DOHH2 (cell line): ENCODE measurements at regions not wholly inside any gene's neighbourhood (a gene's known extent, or its start where the extent isn't known, plus 50 kb on each side); places are given as distances from the start of the nearest gene placed in this dataset.

Source experiments
- H3F3A ChIP-seq: fragments of 200-600 bp; sonication (generic), shearing (Covaris generic); 2 replicates; pipeline ENCODE4 v1.6.0; 2016; ENCODE audit warnings: antibody characterized with exemption, mild to moderate bottlenecking; ENCODE audit not compliant: control insufficient read depth, insufficient read depth
- H3K27ac ChIP-seq: fragments of 200-600 bp; sonication (generic); 2 replicates; pipeline ENCODE4 v1.5.1; 2014; ENCODE audit warnings: low read depth, mild to moderate bottlenecking, low read length, moderate library complexity
- H3K27me3 ChIP-seq: fragments of 200-600 bp; sonication (generic); 2 replicates; pipeline ENCODE4 v1.6.1; 2014; ENCODE audit warnings: mild to moderate bottlenecking, low read length, mixed read lengths; ENCODE audit not compliant: control insufficient read depth
- H3K36me3 ChIP-seq: fragments of 200-600 bp; sonication (generic); 2 replicates; pipeline ENCODE4 v1.6.1; 2014; ENCODE audit warnings: mild to moderate bottlenecking, low read length, moderate library complexity, mixed read lengths; ENCODE audit not compliant: control insufficient read depth
- H3K4me1 ChIP-seq: fragments of 200-600 bp; sonication (generic); 2 replicates; pipeline ENCODE4 v1.6.1; 2014; ENCODE audit warnings: mild to moderate bottlenecking, low read length, mixed read lengths; ENCODE audit not compliant: control insufficient read depth
- H3K4me2 ChIP-seq: fragments of 200-600 bp; sonication (generic); 2 replicates; pipeline ENCODE4 v1.6.0; 2014; ENCODE audit warnings: mild to moderate bottlenecking, low read length, moderate library complexity
- H3K4me3 ChIP-seq: fragments of 200-600 bp; sonication (generic); 2 replicates; pipeline ENCODE4 v1.5.1; 2014; ENCODE audit warnings: mild to moderate bottlenecking, low read length, mixed read lengths
- H3K79me2 ChIP-seq: fragments of 200-600 bp; sonication (generic); 2 replicates; pipeline ENCODE4 v1.6.1; 2014; ENCODE audit warnings: mild to moderate bottlenecking, low read length, mixed read lengths; ENCODE audit not compliant: control insufficient read depth
- H3K9me2 ChIP-seq: fragments of 200-600 bp; sonication (generic); replicated peaks from 2 replicates; pipeline ENCODE4 v1.6.1; 2014; ENCODE audit warnings: mild to moderate bottlenecking, low read length, mixed read lengths; ENCODE audit not compliant: control insufficient read depth
- H3K9me3 ChIP-seq: fragments of 200-600 bp; sonication (generic); 2 replicates; pipeline ENCODE4 v1.6.1; 2014; ENCODE audit warnings: antibody characterized with exemption, low read length, mixed read lengths; ENCODE audit not compliant: control insufficient read depth, insufficient read depth
- H4K20me1 ChIP-seq: fragments of 200-600 bp; sonication (generic); 2 replicates; pipeline ENCODE4 v1.6.0; 2014; ENCODE audit warnings: low read depth, mild to moderate bottlenecking, antibody characterized with exemption, low read length, moderate library complexity; ENCODE audit not compliant: control insufficient read depth, insufficient read depth
- CTCF ChIP-seq: fragments of 200-600 bp; sonication (generic); IDR thresholded peaks from one replicate; pipeline ENCODE4 v1.5.1; 2014; ENCODE audit warnings: antibody characterized with exemption, mild to moderate bottlenecking, low read depth, low read length; ENCODE audit not compliant: poor library complexity, severe bottlenecking
- EZH2phosphoT487 ChIP-seq: fragments of 200-600 bp; sonication (generic); IDR thresholded peaks from 2 replicates; pipeline ENCODE4 v1.6.1; 2017; ENCODE audit warnings: borderline replicate concordance, mild to moderate bottlenecking, antibody characterized with exemption, low read length, moderate library complexity, mixed read lengths

DNA sequence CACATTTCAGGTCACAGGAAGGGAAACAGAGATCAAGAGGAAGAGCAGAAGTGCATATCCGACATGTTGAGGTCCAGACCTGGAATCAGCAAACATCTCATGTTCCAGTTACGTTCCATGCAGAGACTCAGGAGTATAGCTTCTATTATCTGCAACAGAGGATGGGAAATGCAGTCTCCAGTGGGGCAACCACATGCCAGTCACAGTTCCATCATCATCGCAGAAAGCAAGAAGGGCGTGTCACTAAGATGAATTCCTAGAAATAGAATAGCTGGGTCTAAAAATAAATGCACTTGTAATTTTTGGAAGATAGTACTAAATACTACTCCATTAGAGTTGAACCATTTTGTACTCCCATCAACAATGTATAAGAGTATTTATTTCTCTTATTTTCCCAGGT lies 133.2 kb upstream of the MDFIC start:
- no peak for TF ChIP-seq CTCF
- no peak for TF ChIP-seq EZH2phosphoT487
- Histone ChIP-seq H3K27ac (no peak overlapping the region), H3K36me3 (no peaks in the 10 kb centered on the region)

GRCh38 chr7:114789161-114789560 lies 132.7 kb upstream of the MDFIC start:
- no peaks in the 10 kb centered on the region for H3F3A ChIP-seq
- H3K4me3 ChIP-seq, result no peak overlapping the region
- H3K9me3 ChIP-seq, result no peaks in the 10 kb centered on the region
- no peaks in the 10 kb centered on the region for H3K9me2 ChIP-seq
- H3K27me3 ChIP-seq, result no peaks in the 10 kb centered on the region
- H3K4me2 ChIP-seq, result no peak overlapping the region
- no peaks in the 10 kb centered on the region for H3K4me1 ChIP-seq
- TF ChIP-seq CTCF (no peak), EZH2phosphoT487 (no peak)
- no peaks in the 10 kb centered on the region for H3K79me2 ChIP-seq
- no peaks in the 10 kb centered on the region for H3K36me3 ChIP-seq
- no peaks in the 10 kb centered on the region for H4K20me1 ChIP-seq
- H3K27ac ChIP-seq, result no peak overlapping the region

More for the DNA sequence above, 133.2 kb upstream of the MDFIC start:
- H3K9me3 ChIP-seq, result no peaks in the 10 kb centered on the region
- H3K27me3 ChIP-seq, result no peaks in the 10 kb centered on the region
- H3K9me2 ChIP-seq, result no peaks in the 10 kb centered on the region
- H3K79me2 ChIP-seq, result no peaks in the 10 kb centered on the region
- H3K4me3 ChIP-seq, result no peak overlapping the region
- no peak overlapping the region for H3K4me2 ChIP-seq
- H4K20me1 ChIP-seq, result no peaks in the 10 kb centered on the region
- H3F3A ChIP-seq, result no peaks in the 10 kb centered on the region
- H3K4me1 ChIP-seq, result no peaks in the 10 kb centered on the region

DNA sequence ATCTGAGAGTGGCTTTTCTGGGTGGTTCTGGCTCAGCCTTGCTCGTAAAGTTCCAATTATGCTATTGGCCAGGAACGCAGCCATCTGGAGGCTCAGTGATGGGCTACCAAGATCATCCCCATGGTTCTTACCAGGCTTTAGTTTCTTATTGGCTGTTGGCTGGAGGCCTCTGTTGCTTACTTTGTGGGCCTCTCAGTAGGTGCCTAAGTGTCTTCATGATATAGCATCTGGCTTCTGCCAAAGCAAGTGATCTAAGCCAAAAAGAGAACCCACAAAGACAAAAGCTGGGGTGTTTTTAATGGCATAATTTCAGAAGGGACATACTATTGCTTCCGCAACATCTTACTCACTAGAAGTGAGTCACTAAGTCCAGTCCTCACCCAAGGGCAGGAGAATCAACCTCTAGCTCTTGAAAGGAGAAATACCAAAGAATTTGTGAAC lies 132.0 kb upstream of the MDFIC start:
- H3K79me2 ChIP-seq, result no peaks in the 10 kb centered on the region
- H3K4me1 ChIP-seq, result no peaks in the 10 kb centered on the region
- H3F3A ChIP-seq, result no peaks in the 10 kb centered on the region
- TF ChIP-seq EZH2phosphoT487 (no peak), CTCF (no peak)
- H3K36me3 ChIP-seq, result no peaks in the 10 kb centered on the region
- no peak overlapping the region for H3K4me3 ChIP-seq
- H3K27ac ChIP-seq, result no peak overlapping the region
- no peak overlapping the region for H3K4me2 ChIP-seq
- H3K9me3 ChIP-seq, result no peaks in the 10 kb centered on the region
- H3K27me3 ChIP-seq, result no peaks in the 10 kb centered on the region
- no peaks in the 10 kb centered on the region for H3K9me2 ChIP-seq
- no peaks in the 10 kb centered on the region for H4K20me1 ChIP-seq

DNA sequence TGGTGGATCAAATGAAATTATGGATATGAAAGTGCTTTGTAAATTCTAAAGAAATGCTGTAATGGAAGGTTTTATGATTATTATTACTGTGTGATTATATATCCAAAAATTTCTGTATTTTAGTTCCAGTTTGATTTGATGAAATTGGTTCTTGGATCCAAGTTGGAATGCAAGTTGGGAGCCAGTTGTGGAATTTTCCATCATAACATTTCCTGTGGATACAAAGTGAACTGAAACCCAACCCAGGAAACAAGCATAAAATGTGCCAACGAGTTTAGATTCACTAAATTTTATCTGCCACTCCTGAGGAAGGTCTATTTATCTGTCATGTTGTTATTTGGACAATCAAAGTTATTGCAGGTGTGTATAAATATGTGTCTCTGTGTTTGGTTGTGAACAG lies 131.4 kb upstream of the MDFIC start:
- Histone ChIP-seq H3K4me1 (no peaks in the 10 kb centered on the region), H3K4me2 (no peak overlapping the region)
- no peak for TF ChIP-seq EZH2phosphoT487
- TF ChIP-seq CTCF, result no peak

More for the DNA sequence above, 131.4 kb upstream of the MDFIC start:
- Histone ChIP-seq H3F3A (no peaks in the 10 kb centered on the region), H4K20me1 (no peaks in the 10 kb centered on the region), H3K36me3 (no peaks in the 10 kb centered on the region), H3K79me2 (no peaks in the 10 kb centered on the region), H3K4me3 (no peak overlapping the region), H3K9me2 (no peaks in the 10 kb centered on the region), H3K27ac (no peak overlapping the region), H3K27me3 (no peaks in the 10 kb centered on the region), H3K9me3 (no peaks in the 10 kb centered on the region)
